Effector CD4-positive, alpha-beta T cell (primary cell): ENCODE measurements at regions not wholly inside any gene's neighbourhood (a gene's known extent, or its start where the extent isn't known, plus 50 kb on each side); places are given as distances from the start of the nearest gene placed in this dataset.
"Not testable (repeated sequence)": the region's sequence is repeated elsewhere in the genome, so short reads cannot be mapped to it uniquely, and the experiment has no call there.

Experiments used
- DNase-seq: peaks from one replicate; pipeline ENCODE4 v3.0.0-alpha.2; 2020

DNA sequence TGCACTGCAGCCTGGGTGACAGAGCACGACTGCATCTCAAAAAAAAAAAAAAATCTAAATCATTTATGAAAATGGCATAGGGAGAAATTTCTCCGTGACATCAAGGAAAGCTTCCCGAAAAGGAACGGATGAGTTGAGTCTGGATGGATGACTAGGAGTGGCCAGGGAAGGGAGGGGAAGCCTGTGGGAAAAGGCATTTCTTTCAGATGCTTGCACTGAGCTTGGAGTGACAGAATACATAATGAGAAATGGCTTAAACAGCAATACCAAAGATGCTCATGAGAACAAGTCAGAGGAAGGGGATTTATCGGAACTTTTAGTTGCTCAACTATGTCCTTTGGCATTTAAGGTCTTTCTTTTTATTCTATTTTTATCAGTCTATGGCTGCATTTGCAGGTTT, 1369.2 kb upstream of the TMEM132C start:
- no peak for DNase-seq

DNA sequence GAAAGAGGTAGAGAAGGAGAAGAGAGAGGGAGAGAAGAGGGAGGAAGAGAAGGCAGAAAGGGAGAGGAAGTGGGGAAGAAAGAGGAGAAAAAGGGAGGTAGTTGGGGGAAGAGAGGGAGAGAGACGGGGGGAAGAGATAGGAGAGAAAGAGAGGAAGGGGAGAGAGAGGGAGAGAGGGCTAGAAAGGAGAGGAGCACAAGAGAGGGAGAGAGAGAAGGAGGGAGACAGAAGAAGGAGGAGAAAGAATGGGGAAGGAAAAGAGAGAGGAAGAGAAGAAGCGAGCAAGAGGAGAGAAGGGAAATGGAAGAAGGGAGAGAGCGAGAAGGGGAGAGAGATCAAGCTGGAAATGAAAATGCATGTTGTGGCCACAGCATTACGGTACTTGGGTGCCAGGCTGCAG, 1368.4 kb upstream of the TMEM132C start:
- no peak for DNase-seq

DNA sequence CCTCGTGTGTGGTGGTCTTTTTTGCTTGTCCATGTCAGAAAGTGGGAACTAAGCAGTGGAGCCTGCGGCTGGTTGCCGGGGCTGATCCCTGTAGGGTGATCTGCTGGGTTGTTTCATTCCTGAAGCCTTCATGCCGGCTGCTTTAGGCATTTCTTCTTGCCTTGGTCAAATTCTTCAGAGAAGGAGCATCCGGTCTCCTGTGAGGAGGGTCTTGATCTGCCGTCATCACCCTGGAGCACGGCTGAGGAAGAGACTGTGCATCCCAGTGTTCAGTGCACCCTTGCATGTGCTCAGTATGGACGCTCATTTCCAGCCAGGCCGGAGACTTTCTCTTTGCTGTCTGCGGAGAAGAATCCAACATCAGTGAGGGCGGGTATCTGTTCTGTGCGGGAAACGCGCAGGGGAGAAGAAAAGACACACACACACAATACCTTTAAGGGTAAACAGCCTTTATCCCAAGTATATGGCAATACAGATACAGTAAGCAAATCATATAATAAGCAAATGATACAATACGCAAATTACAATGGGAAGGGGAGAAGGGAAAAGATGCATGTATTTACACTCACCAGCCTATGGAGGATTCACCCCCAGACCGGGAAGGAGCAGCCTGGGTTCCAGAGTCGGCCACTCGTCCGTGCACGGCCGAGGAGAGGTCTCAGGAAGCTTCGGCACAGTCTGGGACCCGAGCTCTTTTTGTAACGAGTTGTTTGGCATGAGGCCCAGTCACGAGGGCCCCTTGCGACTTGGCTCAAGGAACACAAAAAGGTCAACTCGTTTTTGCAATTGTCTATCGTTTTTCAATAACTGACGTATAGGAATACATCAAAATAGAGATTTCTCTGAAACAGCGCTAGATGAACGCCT, 1366.8 kb upstream of the TMEM132C start:
- no peak for DNase-seq

DNA sequence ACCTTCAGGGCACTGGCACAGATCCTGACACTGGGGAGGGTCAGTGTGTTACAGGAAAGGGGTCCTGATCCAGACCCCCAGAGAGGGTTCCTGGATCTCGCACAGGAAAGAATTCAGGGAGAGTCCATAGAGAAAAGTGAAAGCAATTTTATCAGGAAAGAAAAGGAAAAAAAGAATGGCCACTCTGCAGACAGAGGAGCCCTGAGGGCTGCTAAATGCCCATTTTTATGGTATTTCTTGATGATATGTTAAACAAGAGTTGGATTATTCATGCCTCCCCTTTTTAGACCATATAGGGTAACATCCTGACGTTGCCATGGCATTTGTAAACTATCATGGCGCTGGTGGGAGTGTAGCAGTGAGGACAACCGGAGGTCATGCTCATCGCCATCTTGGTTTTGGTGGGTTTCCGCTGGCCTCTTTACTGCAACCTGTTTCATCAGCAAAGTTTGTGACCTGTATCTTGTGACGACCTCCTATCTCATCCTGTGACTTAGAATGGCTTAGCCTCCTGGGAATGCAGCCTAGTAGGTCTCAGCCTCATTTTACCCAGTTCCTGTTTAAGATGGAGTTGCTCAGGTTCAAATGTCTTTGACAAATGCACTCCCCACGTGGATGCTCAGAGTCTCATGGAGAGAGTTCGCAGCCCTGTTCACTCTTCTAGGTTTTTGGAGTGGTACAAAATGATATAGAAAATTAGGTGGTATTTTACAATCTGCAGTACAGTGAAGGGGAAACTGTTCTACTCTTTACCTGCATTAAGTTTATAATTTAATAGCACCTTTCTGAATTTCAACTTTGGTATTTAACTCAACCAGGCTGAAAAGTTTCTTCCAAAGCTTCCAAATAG, 1363.7 kb upstream of the TMEM132C start:
- no peak for DNase-seq

DNA sequence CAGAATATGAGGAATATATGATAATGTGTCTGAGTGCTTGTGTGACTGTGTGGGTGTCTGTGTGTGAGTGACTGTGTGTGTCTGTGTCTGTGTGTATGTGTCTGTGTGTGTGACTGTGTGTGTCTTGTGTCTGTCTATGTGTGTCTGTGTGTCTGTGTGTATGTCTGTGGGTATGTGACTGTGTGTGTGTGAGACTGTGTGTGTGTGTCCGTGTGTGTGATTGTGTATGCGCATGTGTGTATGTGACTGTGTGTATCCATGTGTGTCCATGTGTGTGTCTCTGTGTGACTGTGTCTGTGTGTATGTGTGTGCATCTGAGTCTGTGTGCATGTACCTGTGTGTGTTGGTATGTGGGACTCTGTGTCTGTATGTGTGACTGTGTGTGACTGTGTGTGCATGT, 1361.2 kb upstream of the TMEM132C start:
- no peak for DNase-seq

DNA sequence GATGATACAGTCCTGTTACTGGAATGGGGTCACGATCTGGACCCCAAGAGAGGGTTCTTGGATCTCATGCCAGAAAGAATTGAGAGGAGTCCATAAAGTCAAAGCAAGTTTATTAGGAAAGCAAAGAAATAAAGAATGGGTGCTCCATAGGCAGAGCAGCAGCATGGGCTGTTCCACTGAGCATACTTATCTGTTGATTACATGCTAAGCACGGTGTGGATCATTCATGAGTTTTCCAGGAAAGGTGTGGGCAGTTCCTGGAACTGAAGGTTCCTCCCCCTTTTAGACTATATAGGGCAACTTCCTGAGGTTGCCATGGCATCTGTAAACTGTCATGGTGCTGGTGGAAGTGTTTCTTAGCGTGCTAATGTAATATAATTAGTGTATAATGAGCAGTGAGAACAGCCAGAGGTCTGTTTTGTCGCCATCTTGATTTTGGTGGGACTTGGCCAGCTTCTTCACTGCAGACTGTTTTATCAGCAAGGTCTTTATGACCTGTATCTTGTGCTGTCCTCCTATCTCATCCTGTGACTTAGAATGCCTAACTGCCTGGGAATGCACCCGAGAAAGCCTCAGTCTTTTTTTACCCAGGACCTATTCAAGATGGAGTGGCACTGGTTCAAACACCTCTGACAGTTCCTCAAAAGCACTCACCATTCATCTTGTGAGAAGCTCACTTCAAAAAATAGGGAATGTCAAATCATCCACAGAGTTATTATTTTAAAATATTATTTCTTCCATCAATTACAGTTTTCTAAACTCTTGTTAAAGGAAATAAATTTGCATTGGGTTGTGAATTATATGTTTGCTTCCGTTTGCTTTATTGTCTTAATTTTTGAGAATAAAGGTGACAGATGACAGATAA, 1358.8 kb upstream of the TMEM132C start:
- DNase-seq: no peak

DNA sequence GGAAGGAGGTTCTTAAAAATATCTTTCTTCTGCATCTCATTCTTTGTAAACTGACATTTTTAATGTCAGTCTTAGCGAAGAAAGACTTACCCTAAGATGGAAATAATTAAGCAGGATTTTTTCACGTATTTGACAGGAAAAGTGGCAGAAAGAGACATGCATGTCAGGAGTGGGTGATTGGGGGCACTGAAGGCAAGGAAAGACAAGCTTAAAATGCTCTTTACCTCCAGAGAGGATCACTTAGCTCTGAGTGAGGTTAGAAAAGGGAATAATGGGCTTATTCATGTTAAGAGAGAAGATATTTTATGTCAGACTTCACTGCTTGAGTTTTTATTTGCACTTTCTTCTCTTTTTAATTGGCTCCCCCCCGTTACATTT, 1358.2 kb upstream of the TMEM132C start:
- no peak for DNase-seq

DNA sequence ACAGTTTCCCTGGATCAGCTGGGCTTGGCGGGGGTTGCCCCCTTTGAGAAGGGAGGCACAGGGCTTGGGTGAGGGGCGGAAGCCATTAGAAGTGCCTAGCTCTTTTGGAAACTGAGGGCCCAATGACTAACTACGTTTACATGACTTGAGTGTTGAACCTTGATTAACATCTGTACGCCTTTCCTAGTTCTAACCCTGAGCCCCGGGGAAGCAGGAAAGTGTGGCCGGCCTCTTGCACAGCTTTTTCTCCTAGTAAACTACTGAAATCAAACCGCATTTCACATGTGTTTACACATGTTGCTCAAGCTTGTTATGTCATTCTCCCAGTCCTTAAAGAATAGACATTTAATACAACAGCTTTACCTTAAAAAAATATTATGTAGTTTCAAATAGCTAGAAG, 1356.4 kb upstream of the TMEM132C start:
- DNase-seq: no peak

DNA sequence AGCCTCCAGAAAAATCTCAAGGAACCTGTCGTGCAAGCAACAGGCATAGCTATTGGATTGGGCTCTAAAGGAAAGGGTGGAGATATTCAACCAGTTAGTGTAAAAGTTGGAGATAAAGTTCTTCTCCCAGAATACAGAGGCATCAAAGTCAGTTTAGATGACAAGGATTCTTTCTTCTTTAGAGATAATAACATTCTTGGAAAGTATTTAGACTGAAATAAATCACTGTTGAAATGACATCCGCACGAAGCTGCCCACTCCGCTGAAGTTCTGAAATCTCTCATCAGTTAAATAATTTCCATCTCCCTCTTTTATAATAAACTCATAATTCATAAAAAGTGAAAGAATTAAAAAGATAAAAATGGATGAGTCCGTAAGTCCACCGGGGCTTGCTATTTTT, 1354.9 kb upstream of the TMEM132C start:
- DNase-seq: no peak

DNA sequence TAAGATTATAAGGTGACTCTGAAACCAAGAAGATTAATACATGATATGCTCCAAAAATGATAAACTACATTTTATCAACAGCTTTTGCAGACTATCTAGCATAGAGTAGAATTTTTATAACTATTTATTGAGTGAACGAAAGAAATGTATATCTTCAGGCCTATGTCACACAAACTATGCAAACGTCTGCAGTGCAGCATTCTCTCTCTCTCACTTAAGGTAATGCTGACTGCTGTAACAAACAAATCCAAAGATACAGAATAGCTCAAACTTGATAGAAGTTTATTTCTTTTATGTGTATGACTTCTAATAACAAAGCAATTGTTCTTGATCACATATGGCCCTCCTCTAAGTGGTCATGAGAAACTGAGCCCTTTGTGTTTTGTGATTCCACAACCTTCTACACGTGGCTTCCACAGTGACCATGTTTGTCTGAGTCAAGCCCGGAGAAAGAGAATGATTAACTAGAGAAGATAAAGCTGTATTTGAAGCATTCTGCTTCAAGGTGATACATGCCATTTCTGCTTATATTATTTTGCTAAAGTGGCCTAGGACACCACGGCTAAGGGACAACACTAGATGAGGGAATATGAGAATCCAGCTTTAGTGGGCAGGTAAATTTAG, 1352.7 kb upstream of the TMEM132C start:
- DNase-seq: no peak

DNA sequence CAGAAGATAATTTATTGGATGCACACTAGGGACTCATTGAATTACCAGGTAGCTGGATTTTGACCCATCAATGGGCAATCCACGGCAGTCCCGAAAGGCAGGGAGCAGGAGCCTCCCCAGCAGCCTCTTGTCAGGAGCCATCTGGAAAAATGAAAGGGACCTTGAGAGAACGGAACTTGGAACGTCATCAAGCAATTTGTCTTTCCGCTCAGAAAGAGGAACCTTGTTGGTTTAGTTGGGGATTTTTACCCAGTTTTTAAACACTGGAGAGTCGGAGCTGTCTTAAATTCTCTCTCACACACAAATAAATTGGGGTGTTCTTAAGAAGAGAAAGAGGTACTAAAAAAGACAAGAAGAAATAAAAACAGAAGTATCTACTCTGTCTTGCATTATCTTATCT, 1351.7 kb upstream of the TMEM132C start:
- DNase-seq: no peak

DNA sequence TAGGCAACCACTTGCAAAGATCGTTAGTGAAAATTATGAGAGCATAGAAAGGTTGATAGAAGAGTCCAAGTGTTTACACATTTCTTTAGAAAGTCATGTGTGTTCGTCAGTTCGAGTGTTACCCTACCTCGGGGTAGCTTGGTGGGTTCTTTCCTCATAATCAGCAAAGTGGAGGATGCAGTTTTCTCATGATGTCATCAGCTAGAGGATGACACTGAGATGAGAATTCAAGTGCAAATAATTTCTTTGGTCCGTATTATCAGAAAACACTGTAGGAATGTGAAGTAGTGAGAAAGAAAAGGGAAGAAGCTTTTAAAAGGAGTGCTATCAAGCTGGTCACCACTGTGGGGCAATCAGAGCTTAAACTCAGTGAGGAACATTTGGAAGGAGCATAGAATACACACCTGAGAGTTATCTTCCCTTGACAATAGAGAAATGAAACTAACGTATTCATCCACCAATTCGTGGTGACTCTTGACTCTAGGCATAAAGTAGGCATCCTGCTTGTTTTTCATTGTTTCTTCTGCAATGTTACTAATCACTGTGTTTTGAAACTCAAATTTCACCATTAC, 1340.9 kb upstream of the TMEM132C start:
- DNase-seq: no peak

DNA sequence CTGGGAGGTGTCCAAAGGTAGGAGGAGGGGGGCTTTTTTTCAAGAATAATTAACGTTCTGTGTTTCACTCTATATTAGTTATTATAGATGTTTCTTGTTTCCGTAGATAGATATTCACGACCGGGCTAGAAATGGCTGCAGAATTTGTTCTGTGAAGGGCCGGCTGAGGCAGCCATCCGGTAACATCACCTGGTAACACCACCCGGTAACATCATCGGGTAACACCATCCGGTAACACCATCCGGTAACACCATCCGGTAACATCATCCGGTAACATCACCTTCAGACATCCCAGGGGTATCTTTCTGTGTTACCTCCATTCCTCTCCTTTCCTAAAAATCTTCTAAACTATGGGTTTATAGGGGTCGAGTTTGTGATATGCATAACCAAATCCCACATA, 1336.7 kb upstream of the TMEM132C start:
- no peak for DNase-seq

DNA sequence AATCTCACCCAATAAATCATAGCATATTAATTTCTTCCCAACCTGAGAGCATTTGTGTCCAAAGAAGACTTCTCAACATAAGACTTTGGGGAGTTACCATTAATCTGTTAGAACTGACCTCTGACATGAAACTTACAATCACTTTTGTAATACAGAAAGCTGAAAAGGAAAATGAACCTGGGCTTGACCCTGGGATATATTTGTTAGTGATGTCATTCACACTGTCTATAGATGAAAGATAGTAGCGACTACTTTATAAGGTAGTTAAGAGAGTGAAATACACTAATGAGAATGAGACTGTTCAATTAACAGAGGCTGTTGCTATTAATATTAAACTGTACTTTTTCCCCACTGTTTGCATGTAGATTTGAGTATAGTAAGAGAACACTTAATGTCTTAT, 1334.8 kb upstream of the TMEM132C start:
- DNase-seq: no peak

DNA sequence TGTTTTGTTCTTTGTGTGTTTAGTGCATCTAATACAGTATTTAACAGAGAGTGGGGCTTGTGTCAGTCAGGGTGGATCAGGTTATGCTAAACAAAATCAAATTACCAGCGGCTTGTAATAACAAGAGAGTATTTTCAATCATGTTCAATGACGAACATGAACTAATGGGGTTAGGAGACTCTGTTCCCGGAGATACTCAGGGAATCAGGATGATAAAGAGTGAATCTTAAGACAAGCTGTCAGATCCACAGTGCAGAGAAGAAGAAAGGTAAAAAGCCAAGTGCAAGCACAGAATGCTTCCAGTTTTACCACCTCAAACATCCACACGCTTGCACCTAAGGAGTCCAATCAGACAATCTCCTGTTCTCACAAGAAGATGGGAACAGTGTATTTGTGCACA, 1331.5 kb upstream of the TMEM132C start:
- no peak for DNase-seq

DNA sequence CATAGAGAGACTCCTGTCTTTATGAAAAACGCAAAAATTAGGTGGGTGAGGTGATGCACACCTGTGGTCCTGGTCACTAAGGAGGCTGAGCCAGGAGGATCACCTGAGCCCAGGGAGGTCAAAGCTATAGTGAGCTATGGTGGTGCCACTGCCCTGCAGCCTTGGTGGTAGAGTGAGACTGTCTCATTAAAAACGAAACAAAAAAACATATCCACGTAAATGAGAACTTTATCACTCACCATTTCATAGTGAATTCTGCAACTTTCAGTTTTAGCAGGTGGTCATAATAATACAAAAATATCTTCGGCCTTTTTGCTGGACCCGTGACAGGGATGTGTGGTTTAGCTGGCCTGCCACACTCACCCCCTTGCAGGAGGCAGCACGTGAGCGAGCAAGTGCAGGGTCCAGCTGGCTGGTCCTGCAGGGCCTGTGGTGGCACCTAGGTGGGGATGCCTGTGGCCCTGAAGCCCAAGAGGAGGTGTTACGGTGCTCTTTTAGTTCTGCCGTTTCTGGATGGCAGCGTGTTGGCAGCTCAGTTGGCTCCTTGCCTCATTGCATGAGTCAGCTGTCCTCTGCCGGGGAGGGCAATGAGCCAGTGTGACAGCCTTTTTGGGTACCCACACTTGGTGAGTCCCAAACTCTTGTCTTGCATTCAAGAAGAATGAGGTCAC, 1330.7 kb upstream of the TMEM132C start:
- no peak for DNase-seq

DNA sequence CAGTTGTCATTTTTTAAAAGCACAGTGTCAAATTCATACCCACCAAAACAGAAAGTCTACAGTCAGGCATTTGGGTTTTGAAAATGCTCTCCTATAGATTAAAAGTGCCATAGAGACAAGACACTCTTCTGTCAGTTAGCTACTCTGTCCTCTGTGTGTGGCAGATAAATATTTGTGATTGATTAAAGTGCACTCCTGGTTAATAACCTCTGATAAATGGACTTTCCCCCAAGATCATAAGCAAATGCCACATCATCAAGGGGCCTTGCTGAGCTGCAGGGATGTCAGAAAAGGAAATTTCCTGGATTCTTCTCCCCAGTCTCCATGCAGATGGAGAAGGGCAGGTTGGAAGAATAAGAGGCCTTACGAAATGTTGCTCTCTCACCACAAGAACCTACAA, 1329.5 kb upstream of the TMEM132C start:
- DNase-seq: no peak

DNA sequence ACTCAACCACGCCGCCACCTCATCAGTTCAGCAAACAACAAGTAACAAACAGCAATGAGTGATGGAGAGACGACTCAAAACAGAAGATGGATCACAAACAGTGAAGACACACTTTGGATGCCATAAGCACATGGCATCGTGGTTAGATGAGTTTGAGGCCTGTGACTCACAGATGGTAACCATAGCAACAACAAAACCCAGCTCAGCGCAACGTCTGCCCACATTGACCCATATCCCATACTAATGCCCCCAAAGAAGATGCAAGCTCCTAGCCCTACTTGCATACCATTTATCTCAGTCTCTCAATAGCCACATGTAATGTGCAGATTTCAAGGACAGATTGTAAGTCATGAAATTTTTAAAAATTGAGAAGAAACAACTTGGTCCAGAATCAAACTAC, 1322.3 kb upstream of the TMEM132C start:
- no peak for DNase-seq

DNA sequence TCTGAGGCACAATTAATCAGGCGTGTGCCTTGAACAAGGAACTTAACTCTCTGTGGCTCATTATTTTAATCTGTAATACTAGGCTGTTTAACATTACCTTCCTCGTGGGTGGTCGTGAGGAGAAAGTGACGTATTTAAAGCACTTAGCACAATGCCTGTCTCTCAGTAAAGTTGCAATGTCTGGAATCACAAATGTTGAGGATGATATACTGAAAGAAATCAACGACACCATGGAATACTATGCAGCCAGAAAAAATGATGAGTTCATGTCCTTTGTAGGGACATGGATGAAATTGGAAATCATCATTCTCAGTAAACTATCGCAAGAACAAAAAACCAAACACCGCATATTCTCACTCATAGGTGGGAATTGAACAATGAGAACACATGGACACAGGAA, 1320.0 kb upstream of the TMEM132C start:
- not testable (repeated sequence) for DNase-seq

DNA sequence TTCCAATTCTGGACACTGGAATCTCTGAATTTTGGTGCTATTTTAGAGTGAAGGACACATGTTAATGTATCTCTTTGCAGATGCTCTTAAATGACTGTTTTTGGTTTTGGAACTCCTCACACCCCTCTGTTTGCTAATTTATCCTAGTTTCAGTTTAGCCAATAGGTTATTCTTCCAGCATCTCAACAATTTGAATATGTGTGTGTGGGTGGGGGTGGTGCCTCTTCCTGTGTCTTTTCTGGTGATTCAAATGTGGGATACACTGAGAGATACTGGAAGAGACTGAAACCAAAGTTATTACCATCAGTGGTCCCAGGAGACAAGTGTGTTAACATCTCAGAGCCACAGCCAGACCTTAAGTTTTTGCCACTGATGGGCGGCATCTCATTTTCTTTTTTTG, 1317.4 kb upstream of the TMEM132C start:
- DNase-seq: no peak

DNA sequence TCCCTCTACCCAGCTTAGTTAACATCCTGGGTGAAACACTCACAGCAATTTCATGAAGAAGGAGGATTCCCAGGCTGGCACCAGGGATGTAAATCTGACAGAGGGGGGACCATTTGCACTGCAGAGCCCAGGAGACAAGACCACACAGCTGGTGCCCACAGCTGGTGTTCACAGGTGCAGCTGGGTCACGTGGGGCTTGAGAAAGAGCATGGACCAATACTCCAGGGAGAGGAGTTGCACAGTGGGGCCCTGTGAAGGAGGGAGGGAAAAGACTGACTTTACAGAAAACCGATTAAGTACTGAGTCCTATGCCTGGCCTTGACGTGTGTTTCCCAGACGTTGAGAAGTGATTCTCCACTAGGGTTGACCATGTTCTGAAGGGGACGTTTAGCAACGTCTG, 1316.7 kb upstream of the TMEM132C start:
- no peak for DNase-seq
